ENCODE measurements at regions not wholly inside any gene's neighbourhood (a gene's known extent, or its start where the extent isn't known, plus 50 kb on each side); places are given as distances from the start of the nearest gene placed in this dataset.

DNA sequence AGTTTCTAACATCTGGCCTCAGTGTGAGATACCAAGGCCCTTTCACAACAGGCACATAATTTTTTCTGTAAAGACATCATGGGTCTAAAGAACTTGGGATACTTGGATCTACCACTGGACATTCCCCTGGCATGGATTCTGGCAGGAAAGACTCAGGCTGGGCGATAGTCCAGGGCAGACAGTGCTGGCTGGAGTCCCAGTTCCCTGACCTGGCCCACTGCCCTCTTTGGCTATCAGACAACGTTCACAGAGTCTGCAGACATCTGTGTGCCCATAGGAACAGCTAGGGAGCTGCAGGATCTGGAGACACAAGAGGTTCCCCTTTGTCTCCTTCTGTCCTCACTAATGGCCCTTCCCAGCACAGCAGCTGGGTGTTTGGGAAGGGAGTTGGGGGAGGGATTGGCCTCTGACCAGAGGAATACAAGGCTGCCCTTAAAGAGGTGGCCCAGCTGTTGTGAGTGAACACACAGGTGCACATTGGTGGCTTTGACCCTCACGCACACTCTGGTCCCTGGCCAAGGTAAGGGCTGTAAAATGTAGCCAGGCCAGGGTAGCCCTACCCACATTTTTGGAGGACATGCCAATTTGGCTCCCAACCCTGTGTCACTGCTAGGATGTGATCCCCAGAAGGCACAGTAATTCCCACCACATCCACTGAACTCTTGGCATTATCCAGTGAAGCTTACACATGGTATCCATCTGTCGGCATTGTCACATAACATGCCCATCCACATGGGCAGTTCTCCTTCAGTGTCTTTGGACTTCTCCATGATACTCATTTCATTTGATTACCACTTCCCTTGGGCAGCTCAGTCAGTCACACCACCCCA lies 72.3 kb downstream of the SOX3 start:
- no peak for TF ChIP-seq RARB (CRISPR knock-in tag; IDR thresholded peaks at IDR 0.05)
- no peak for TF ChIP-seq ZNF565 (CRISPR knock-in tag; conservative IDR thresholded peaks at IDR 0.05; ENCODE audit: low read depth)
- TF ChIP-seq POU6F1 (CRISPR knock-in tag; IDR thresholded peaks at IDR 0.05; ENCODE audit: borderline replicate concordance, low read depth) = no peak
- no peak for TF ChIP-seq ZNF8 (CRISPR knock-in tag; IDR thresholded peaks at IDR 0.05)
- TF ChIP-seq ARNTL (CRISPR knock-in tag; IDR thresholded peaks at IDR 0.05; ENCODE audit: borderline replicate concordance, low read depth) = no peak
- no peak for TF ChIP-seq ESRRG (CRISPR knock-in tag; IDR thresholded peaks at IDR 0.05)
- TF ChIP-seq, protein P1, sequence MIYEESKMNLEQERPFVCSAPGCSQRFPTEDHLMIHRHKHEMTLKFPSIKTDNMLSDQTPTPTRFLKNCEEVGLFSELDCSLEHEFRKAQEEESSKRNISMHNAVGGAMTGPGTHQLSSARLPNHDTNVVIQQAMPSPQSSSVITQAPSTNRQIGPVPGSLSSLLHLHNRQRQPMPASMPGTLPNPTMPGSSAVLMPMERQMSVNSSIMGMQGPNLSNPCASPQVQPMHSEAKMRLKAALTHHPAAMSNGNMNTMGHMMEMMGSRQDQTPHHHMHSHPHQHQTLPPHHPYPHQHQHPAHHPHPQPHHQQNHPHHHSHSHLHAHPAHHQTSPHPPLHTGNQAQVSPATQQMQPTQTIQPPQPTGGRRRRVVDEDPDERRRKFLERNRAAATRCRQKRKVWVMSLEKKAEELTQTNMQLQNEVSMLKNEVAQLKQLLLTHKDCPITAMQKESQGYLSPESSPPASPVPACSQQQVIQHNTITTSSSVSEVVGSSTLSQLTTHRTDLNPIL (CRISPR knock-in tag; IDR thresholded peaks at IDR 0.05; ENCODE audit: low read depth) = no peak
- no peak for TF ChIP-seq ZC3H10 (CRISPR knock-in tag; IDR thresholded peaks at IDR 0.05)
- TF ChIP-seq CSRNP3 (CRISPR knock-in tag; IDR thresholded peaks at IDR 0.05) = no peak
- TF ChIP-seq OSR1 (CRISPR knock-in tag; IDR thresholded peaks at IDR 0.05) = no peak
- TF ChIP-seq ZFP30 (CRISPR knock-in tag; IDR thresholded peaks at IDR 0.05) = no peak
- no peak for TF ChIP-seq ZFP3 (CRISPR knock-in tag; IDR thresholded peaks at IDR 0.05)
- no peak for TF ChIP-seq GLIS3 (CRISPR knock-in tag; IDR thresholded peaks at IDR 0.05)
- no peak for TF ChIP-seq TCF4 (CRISPR knock-in tag; IDR thresholded peaks at IDR 0.05; ENCODE audit: borderline replicate concordance)
- TF ChIP-seq, protein P2, sequence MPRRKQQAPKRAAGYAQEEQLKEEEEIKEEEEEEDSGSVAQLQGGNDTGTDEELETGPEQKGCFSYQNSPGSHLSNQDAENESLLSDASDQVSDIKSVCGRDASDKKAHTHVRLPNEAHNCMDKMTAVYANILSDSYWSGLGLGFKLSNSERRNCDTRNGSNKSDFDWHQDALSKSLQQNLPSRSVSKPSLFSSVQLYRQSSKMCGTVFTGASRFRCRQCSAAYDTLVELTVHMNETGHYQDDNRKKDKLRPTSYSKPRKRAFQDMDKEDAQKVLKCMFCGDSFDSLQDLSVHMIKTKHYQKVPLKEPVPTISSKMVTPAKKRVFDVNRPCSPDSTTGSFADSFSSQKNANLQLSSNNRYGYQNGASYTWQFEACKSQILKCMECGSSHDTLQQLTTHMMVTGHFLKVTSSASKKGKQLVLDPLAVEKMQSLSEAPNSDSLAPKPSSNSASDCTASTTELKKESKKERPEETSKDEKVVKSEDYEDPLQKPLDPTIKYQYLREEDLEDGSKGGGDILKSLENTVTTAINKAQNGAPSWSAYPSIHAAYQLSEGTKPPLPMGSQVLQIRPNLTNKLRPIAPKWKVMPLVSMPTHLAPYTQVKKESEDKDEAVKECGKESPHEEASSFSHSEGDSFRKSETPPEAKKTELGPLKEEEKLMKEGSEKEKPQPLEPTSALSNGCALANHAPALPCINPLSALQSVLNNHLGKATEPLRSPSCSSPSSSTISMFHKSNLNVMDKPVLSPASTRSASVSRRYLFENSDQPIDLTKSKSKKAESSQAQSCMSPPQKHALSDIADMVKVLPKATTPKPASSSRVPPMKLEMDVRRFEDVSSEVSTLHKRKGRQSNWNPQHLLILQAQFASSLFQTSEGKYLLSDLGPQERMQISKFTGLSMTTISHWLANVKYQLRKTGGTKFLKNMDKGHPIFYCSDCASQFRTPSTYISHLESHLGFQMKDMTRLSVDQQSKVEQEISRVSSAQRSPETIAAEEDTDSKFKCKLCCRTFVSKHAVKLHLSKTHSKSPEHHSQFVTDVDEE (CRISPR knock-in tag; IDR thresholded peaks at IDR 0.05) = no peak
- TF ChIP-seq CSDC2 (CRISPR knock-in tag; IDR thresholded peaks at IDR 0.05) = no peak
- no peak for ATAC-seq

- ATAC-seq = no peak
- TF ChIP-seq SNAI2 (CRISPR knock-in tag; IDR thresholded peaks at IDR 0.05) (no peak), BACH2 (CRISPR knock-in tag; IDR thresholded peaks at IDR 0.05; ENCODE audit: borderline replicate concordance) (no peak), ISL1 (CRISPR knock-in tag; IDR thresholded peaks at IDR 0.05) (no peak), POU6F1 (CRISPR knock-in tag; IDR thresholded peaks at IDR 0.05; ENCODE audit: borderline replicate concordance, low read depth) (no peak), TCF4 (CRISPR knock-in tag; IDR thresholded peaks at IDR 0.05; ENCODE audit: borderline replicate concordance) (no peak), ESRRG (CRISPR knock-in tag; IDR thresholded peaks at IDR 0.05) (no peak), ZNF565 (CRISPR knock-in tag; conservative IDR thresholded peaks at IDR 0.05; ENCODE audit: low read depth) (no peak), PPARA (CRISPR knock-in tag; IDR thresholded peaks at IDR 0.05; ENCODE audit: borderline replicate concordance) (no peak), GLIS3 (CRISPR knock-in tag; IDR thresholded peaks at IDR 0.05) (no peak), CSDC2 (CRISPR knock-in tag; IDR thresholded peaks at IDR 0.05) (no peak), RARB (CRISPR knock-in tag; IDR thresholded peaks at IDR 0.05) (no peak), ARNTL (CRISPR knock-in tag; IDR thresholded peaks at IDR 0.05; ENCODE audit: borderline replicate concordance, low read depth) (no peak), OSR1 (CRISPR knock-in tag; IDR thresholded peaks at IDR 0.05) (no peak), ZC3H10 (CRISPR knock-in tag; IDR thresholded peaks at IDR 0.05) (no peak), ZNF8 (CRISPR knock-in tag; IDR thresholded peaks at IDR 0.05) (no peak)
- TF ChIP-seq, protein P3, sequence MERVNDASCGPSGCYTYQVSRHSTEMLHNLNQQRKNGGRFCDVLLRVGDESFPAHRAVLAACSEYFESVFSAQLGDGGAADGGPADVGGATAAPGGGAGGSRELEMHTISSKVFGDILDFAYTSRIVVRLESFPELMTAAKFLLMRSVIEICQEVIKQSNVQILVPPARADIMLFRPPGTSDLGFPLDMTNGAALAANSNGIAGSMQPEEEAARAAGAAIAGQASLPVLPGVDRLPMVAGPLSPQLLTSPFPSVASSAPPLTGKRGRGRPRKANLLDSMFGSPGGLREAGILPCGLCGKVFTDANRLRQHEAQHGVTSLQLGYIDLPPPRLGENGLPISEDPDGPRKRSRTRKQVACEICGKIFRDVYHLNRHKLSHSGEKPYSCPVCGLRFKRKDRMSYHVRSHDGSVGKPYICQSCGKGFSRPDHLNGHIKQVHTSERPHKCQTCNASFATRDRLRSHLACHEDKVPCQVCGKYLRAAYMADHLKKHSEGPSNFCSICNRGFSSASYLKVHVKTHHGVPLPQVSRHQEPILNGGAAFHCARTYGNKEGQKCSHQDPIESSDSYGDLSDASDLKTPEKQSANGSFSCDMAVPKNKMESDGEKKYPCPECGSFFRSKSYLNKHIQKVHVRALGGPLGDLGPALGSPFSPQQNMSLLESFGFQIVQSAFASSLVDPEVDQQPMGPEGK (CRISPR knock-in tag; IDR thresholded peaks at IDR 0.05; ENCODE audit: borderline replicate concordance) = no peak
Observed at GRCh38 chrX:140431521-140431920, 73.3 kb downstream of the SOX3 start.
